HepG2 (cell line): ENCODE measurements at regions not wholly inside any gene's neighbourhood (a gene's known extent, or its start where the extent isn't known, plus 50 kb on each side); places are given as distances from the start of the nearest gene placed in this dataset.

Experiments
- ATAC-seq: fragments of 200-7000 bp; cut with Tn5 transposase; 3 replicates; pipeline ENCODE4 v1.9.1; 2020; ENCODE audit warnings: mild to moderate bottlenecking, moderate library complexity
- BruUV-seq: library from RNA; stranded (reverse); fragments of 400-500 nt; replicated peaks from 2 replicates; lab custom pipeline; 2021; lab: Mats Ljungman, UMichigan
- CTCF ChIA-PET: fragments of 300-600 bp; formaldehyde crosslinking; extraction: SDS; loops from one replicate; lab custom pipeline; 2021; ENCODE audit warnings: low total read pairs, inconsistent platforms, low intra/inter-chr PET ratio; lab: Yijun Ruan, JAX
- POLR2A ChIA-PET: fragments of 350-600 bp; sonication (Branson Sonifier 250); formaldehyde crosslinking; loops from one replicate; lab custom pipeline; 2020; ENCODE audit warnings: antibody characterized with exemption, inconsistent platforms; lab: Yijun Ruan, JAX
- DNase-seq: peaks from one replicate; pipeline ENCODE4 v3.0.0-alpha.2; 2015; ENCODE audit warnings: low spot score
- FAIRE-seq: peaks from 3 replicates; lab custom pipeline; 2011; peaks lifted over from hg19 to GRCh38; lab: Jason Lieb, UNC
- H2AFZ ChIP-seq: one replicate; pipeline ENCODE4 v1.6.1; 2011; ENCODE audit warnings: low read length, inconsistent platforms
- H3K27ac ChIP-seq: fragments of 300-600 bp; 3 replicates; pipeline ENCODE4 v1.8.0; 2011; ENCODE audit warnings: mixed run types, mild to moderate bottlenecking, mixed read lengths, low read length, inconsistent platforms; ENCODE audit not compliant: insufficient read depth; ENCODE audit errors: extremely low read length
- H3K27me3 ChIP-seq, 2 experiments: fragments of 200-600 bp in 1 of 2; 2 replicates in 1 of 2; 3 replicates in 1 of 2; pipeline versions ENCODE4 v1.6.0 to v1.8.0; 2011; ENCODE audit warnings: low read length in 2 of 2, mild to moderate bottlenecking in 2 of 2, moderate library complexity in 2 of 2, inconsistent platforms in 1 of 2; ENCODE audit not compliant: insufficient read depth in 2 of 2, control insufficient read depth in 1 of 2
- H3K36me3 ChIP-seq, 2 experiments: fragments of 200-600 bp in 1 of 2; replicated peaks in 1 of 2; 2 replicates in 1 of 2; 3 replicates in 1 of 2; pipeline versions ENCODE4 v1.5.1 to v1.8.0; 2011; ENCODE audit warnings: low read length in 2 of 2, inconsistent platforms in 1 of 2; ENCODE audit not compliant: insufficient read depth in 2 of 2, control insufficient read depth in 1 of 2
- H3K4me1 ChIP-seq: 2 replicates; pipeline ENCODE4 v1.5.1; 2012; ENCODE audit warnings: low read length, inconsistent platforms; ENCODE audit not compliant: insufficient read depth
- H3K4me2 ChIP-seq: 2 replicates; pipeline ENCODE4 v1.6.0; 2011; ENCODE audit warnings: low read depth, low read length, inconsistent platforms
- H3K4me3 ChIP-seq, 3 experiments: fragments of 200-600 bp in 1 of 3; sonication (generic), shearing (Covaris generic) in 1 of 3; replicated peaks in 1 of 3; 2 replicates each; pipeline ENCODE4 v1.5.1; 2011 to 2016; ENCODE audit warnings: low read length in 3 of 3, inconsistent platforms in 2 of 3, low read depth in 2 of 3, mild to moderate bottlenecking in 2 of 3, control low read depth in 1 of 3, mixed read lengths in 1 of 3; ENCODE audit not compliant: insufficient read depth in 1 of 3
- H3K79me2 ChIP-seq: one replicate; pipeline ENCODE4 v1.6.1; 2011; ENCODE audit warnings: low read length, inconsistent platforms; ENCODE audit not compliant: insufficient read depth
- H3K9ac ChIP-seq: 2 replicates; pipeline ENCODE4 v1.6.0; 2011; ENCODE audit warnings: mild to moderate bottlenecking, low read depth, low read length, inconsistent platforms; ENCODE audit not compliant: insufficient read depth
- H3K9me3 ChIP-seq: 2 replicates; pipeline ENCODE4 v1.5.1; 2012; ENCODE audit warnings: mild to moderate bottlenecking, low read length
- H4K20me1 ChIP-seq: 2 replicates; pipeline ENCODE4 v1.6.0; 2011; ENCODE audit warnings: inconsistent platforms, mild to moderate bottlenecking, low read length, moderate library complexity; ENCODE audit not compliant: insufficient read depth
- ATF7 ChIP-seq, 2 experiments: fragments of 450-650 bp in 1 of 2; sonication (generic) in 1 of 2; formaldehyde crosslinking in 1 of 2; IDR thresholded peaks; 2 replicates each; pipeline versions ENCODE4 v1.4.0 to v1.6.1; 2016 to 2020; ENCODE audit warnings: antibody characterized with exemption in 1 of 2, mild to moderate bottlenecking in 1 of 2, missing genetic modification reagents in 1 of 2
- KDM2A ChIP-seq: sonication (generic); formaldehyde crosslinking; IDR thresholded peaks from 2 replicates; pipeline ENCODE4 v1.4.0; 2020; ENCODE audit warnings: low read depth, missing genetic modification reagents, borderline replicate concordance
- KLF13 ChIP-seq: sonication (generic); formaldehyde crosslinking; IDR thresholded peaks from 2 replicates; pipeline ENCODE4 v1.4.0; 2020; ENCODE audit warnings: mild to moderate bottlenecking, missing genetic modification reagents
- MAZ ChIP-seq, 2 experiments: sonication (generic) in 1 of 2; formaldehyde crosslinking in 1 of 2; IDR thresholded peaks; 2 replicates each; pipeline versions ENCODE4 v1.5.0 to v1.6.1; 2012 to 2020; ENCODE audit warnings: low read depth in 2 of 2, mild to moderate bottlenecking in 2 of 2, borderline replicate concordance in 1 of 2, improper control_type of control experiment in 1 of 2, low read length in 1 of 2, missing genetic modification reagents in 1 of 2, moderate library complexity in 1 of 2
- SIX4 ChIP-seq: sonication (generic); formaldehyde crosslinking; IDR thresholded peaks from 2 replicates; pipeline ENCODE4 v1.4.0; 2020; ENCODE audit warnings: missing genetic modification reagents
- ZNF121 ChIP-seq: sonication (generic); formaldehyde crosslinking; IDR thresholded peaks from 2 replicates; pipeline ENCODE4 v1.5.0; 2020; ENCODE audit warnings: mild to moderate bottlenecking, missing genetic modification reagents
- ZNF766 ChIP-seq: sonication (generic); formaldehyde crosslinking; IDR thresholded peaks from 2 replicates; pipeline ENCODE4 v1.5.0; 2020; ENCODE audit warnings: missing genetic modification reagents, borderline replicate concordance
- ZNF883 ChIP-seq: sonication (generic); formaldehyde crosslinking; IDR thresholded peaks from 2 replicates; pipeline ENCODE4 v1.5.1; 2020; ENCODE audit warnings: mild to moderate bottlenecking, missing genetic modification reagents; ENCODE audit errors: not compliant biosample characterization
- WGBS: methylation state at CpG from one replicate; pipeline ENCODE4 v1.1.6; 2017; ENCODE audit warnings: low lambda C conversion rate; 5-methylcytosine and 5-hydroxymethylcytosine counted together
- in situ Hi-C: cut with HindIII; loops from 2 replicates; pipeline ENCODE4 v1.10.0; 2017; ENCODE audit warnings: low pct_unique_long_range_greater_than_20kb; ENCODE audit not compliant: extremely low pct_ligation_motif_present
- intact Hi-C: fragments of 100-400 bp; cut with micrococcal nuclease; formaldehyde crosslinking; loops from one replicate; pipeline ENCODE4 v1.10.0; 2022; ENCODE audit not compliant: unreplicated experiment
- TF ChIP-seq, protein P1 (sequence below): sonication (generic); formaldehyde crosslinking; conservative IDR thresholded peaks from 2 replicates; pipeline ENCODE4 v1.4.0; 2020; ENCODE audit warnings: mild to moderate bottlenecking, missing genetic modification reagents, moderate library complexity
- TF ChIP-seq, protein P2 (sequence below): sonication (generic); formaldehyde crosslinking; IDR thresholded peaks from 2 replicates; pipeline ENCODE4 v1.5.0; 2020; ENCODE audit warnings: missing genetic modification reagents, mild to moderate bottlenecking, borderline replicate concordance

DNA sequence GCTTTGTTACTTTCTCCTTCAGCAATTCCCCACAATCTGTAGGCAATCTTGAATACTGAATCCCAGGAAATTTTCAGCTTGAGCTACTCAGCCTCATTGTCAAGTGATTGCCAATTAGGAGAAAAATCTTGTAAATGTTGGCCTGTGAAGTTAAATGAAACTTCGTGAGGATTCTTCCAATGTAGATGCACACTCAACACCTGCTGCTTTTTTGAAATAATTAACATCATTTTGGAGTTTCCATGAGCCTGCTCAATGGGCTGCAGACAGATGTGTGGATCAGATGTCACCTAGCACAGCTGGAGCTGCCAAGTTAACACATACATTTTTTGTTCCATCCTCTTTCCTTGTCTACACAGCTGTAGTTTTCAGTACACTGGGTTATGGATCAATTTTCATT, 645.6 kb upstream of the LUZP2 start:
- CTCF ChIA-PET, result no interaction called here
- H3K36me3 ChIP-seq, result no peaks in the 10 kb centered on the region

More for the DNA sequence above, 645.6 kb upstream of the LUZP2 start:
- in situ Hi-C loops, result no loop called here
- no TSS peak for BruUV-seq
- no peak for ATAC-seq
- H3K9ac ChIP-seq, result no peak overlapping the region
- POLR2A ChIA-PET, result no interaction called here
- no peaks in the 10 kb centered on the region for H3K4me1 ChIP-seq
- H3K9me3 ChIP-seq, result no peaks in the 10 kb centered on the region
- H3K4me3 ChIP-seq, result no peak overlapping the region
- H4K20me1 ChIP-seq, result no peaks in the 10 kb centered on the region
- intact Hi-C loops, result no loop called here
- 0% methylated on average over 1 of the region's 1 CpG for WGBS
- TF ChIP-seq ZNF766 (CRISPR knock-in tag) (no peak), KLF13 (CRISPR knock-in tag) (no peak), ZNF121 (CRISPR knock-in tag) (no peak), ZNF883 (no peak), MAZ (IDR thresholded peaks at IDR 0.05; ENCODE audit: borderline replicate concordance, low read depth, low read length) (no peak), MAZ (CRISPR knock-in tag; IDR thresholded peaks at IDR 0.05; ENCODE audit: low read depth) (no peak), KDM2A (no peak), SIX4 (CRISPR knock-in tag) (no peak), ATF7 (IDR thresholded peaks at IDR 0.05) (no peak), ATF7 (CRISPR knock-in tag; IDR thresholded peaks at IDR 0.05) (no peak)
- TF ChIP-seq, protein P1, sequence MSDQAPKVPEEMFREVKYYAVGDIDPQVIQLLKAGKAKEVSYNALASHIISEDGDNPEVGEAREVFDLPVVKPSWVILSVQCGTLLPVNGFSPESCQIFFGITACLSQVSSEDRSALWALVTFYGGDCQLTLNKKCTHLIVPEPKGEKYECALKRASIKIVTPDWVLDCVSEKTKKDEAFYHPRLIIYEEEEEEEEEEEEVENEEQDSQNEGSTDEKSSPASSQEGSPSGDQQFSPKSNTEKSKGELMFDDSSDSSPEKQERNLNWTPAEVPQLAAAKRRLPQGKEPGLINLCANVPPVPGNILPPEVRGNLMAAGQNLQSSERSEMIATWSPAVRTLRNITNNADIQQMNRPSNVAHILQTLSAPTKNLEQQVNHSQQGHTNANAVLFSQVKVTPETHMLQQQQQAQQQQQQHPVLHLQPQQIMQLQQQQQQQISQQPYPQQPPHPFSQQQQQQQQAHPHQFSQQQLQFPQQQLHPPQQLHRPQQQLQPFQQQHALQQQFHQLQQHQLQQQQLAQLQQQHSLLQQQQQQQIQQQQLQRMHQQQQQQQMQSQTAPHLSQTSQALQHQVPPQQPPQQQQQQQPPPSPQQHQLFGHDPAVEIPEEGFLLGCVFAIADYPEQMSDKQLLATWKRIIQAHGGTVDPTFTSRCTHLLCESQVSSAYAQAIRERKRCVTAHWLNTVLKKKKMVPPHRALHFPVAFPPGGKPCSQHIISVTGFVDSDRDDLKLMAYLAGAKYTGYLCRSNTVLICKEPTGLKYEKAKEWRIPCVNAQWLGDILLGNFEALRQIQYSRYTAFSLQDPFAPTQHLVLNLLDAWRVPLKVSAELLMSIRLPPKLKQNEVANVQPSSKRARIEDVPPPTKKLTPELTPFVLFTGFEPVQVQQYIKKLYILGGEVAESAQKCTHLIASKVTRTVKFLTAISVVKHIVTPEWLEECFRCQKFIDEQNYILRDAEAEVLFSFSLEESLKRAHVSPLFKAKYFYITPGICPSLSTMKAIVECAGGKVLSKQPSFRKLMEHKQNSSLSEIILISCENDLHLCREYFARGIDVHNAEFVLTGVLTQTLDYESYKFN (CRISPR knock-in tag), result no peak
- TF ChIP-seq, protein P2, sequence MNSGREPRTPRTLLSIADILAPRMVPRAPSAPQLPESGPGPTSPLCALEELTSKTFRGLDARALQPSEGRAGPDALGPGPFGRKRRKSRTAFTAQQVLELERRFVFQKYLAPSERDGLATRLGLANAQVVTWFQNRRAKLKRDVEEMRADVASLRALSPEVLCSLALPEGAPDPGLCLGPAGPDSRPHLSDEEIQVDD (CRISPR knock-in tag), result no peak
- H3K27ac ChIP-seq, result no peak overlapping the region
- H3K79me2 ChIP-seq, result no peaks in the 10 kb centered on the region
- no peak for FAIRE-seq
- H3K27me3 ChIP-seq, result no peaks in the 10 kb centered on the region
- no peak for DNase-seq
- no peak overlapping the region for H2AFZ ChIP-seq
- no peak overlapping the region for H3K4me2 ChIP-seq
